Nephron (organoid): ENCODE measurements at regions not wholly inside any gene's neighbourhood (a gene's known extent, or its start where the extent isn't known, plus 50 kb on each side); places are given as distances from the start of the nearest gene placed in this dataset.

Source experiments
- H3K27ac Mint-ChIP-seq, 3 experiments: 2 replicates each; pipeline ENCODE4 v1.8.0; 2020; ENCODE audit warnings: mixed read lengths in 3 of 3, mild to moderate bottlenecking in 2 of 3, moderate library complexity in 1 of 3
- H3K27me3 Mint-ChIP-seq: 2 replicates; pipeline ENCODE4 v1.8.0; 2021; ENCODE audit warnings: low read depth, mild to moderate bottlenecking, moderate library complexity, mixed read lengths
- H3K36me3 Mint-ChIP-seq: 2 replicates; pipeline ENCODE4 v1.8.0; 2020; ENCODE audit warnings: low read depth, mixed read lengths
- H3K4me1 Mint-ChIP-seq: 2 replicates; pipeline ENCODE4 v1.8.0; 2020; ENCODE audit warnings: mixed read lengths
- H3K4me3 Mint-ChIP-seq, 3 experiments: 2 replicates each; pipeline ENCODE4 v1.8.0; 2020; ENCODE audit warnings: mild to moderate bottlenecking in 3 of 3, mixed read lengths in 3 of 3, moderate library complexity in 2 of 3
- H3K9me3 Mint-ChIP-seq: 2 replicates; pipeline ENCODE4 v1.8.0; 2020; ENCODE audit warnings: mixed read lengths
- CTCF ChIP-seq, 3 experiments: fragments of 200-600 bp; sonication (generic); IDR thresholded peaks; one replicate each; pipeline ENCODE4 v1.5.0; 2021; ENCODE audit warnings: antibody characterized with exemption in 3 of 3; ENCODE audit not compliant: unreplicated experiment in 3 of 3

GRCh38 chr10:111249925-111250324 is 173.1 kb downstream of the ADRA2A start:
- no peaks in the 10 kb centered on the region for H3K4me1 Mint-ChIP-seq
- H3K4me3 Mint-ChIP-seq = no peak overlapping the region
- no peak for TF ChIP-seq CTCF (IDR thresholded peaks at IDR 0.05; ENCODE audit: unreplicated experiment in 3 of 3)
- no peak overlapping the region for H3K27ac Mint-ChIP-seq
- peaks cover 3% of the 10 kb centered on the region for H3K9me3 Mint-ChIP-seq
- no peaks in the 10 kb centered on the region for H3K36me3 Mint-ChIP-seq
- peaks cover 14% of the 10 kb centered on the region for H3K27me3 Mint-ChIP-seq

GRCh38 chr10:111261081-111261615 is 184.3 kb downstream of the ADRA2A start:
- Mint-ChIP-seq H3K27ac (no peak overlapping the region), H3K4me3 (no peak overlapping the region), H3K36me3 (no peaks in the 10 kb centered on the region), H3K9me3 (peaks cover 13% of the 10 kb centered on the region), H3K27me3 (peaks cover 8% of the 10 kb centered on the region), H3K4me1 (no peaks in the 10 kb centered on the region)
- no peak for TF ChIP-seq CTCF (IDR thresholded peaks at IDR 0.05; ENCODE audit: unreplicated experiment in 3 of 3)

GRCh38 chr10:111265341-111265740 is 188.5 kb downstream of the ADRA2A start:
- no peak overlapping the region for H3K4me3 Mint-ChIP-seq
- peaks cover 8% of the 10 kb centered on the region for H3K27me3 Mint-ChIP-seq
- peaks cover 13% of the 10 kb centered on the region for H3K9me3 Mint-ChIP-seq
- no peak for TF ChIP-seq CTCF (IDR thresholded peaks at IDR 0.05; ENCODE audit: unreplicated experiment in 3 of 3)
- no peak overlapping the region for H3K27ac Mint-ChIP-seq
- H3K4me1 Mint-ChIP-seq = no peaks in the 10 kb centered on the region
- no peaks in the 10 kb centered on the region for H3K36me3 Mint-ChIP-seq

GRCh38 chr10:111266165-111266564 is 189.3 kb downstream of the ADRA2A start:
- peaks cover 13% of the 10 kb centered on the region for H3K9me3 Mint-ChIP-seq
- H3K27me3 Mint-ChIP-seq = peaks cover 8% of the 10 kb centered on the region
- H3K36me3 Mint-ChIP-seq = no peaks in the 10 kb centered on the region
- H3K4me1 Mint-ChIP-seq = no peaks in the 10 kb centered on the region
- TF ChIP-seq CTCF (IDR thresholded peaks at IDR 0.05; ENCODE audit: unreplicated experiment in 3 of 3) = no peak
- no peak overlapping the region for H3K27ac Mint-ChIP-seq
- no peak overlapping the region for H3K4me3 Mint-ChIP-seq

GRCh38 chr10:111267673-111268072 is 190.8 kb downstream of the ADRA2A start:
- H3K9me3 Mint-ChIP-seq = peaks cover 13% of the 10 kb centered on the region
- no peak for TF ChIP-seq CTCF (IDR thresholded peaks at IDR 0.05; ENCODE audit: unreplicated experiment in 3 of 3)
- no peak overlapping the region for H3K4me3 Mint-ChIP-seq
- H3K36me3 Mint-ChIP-seq = no peaks in the 10 kb centered on the region
- H3K4me1 Mint-ChIP-seq = no peaks in the 10 kb centered on the region
- no peak overlapping the region for H3K27ac Mint-ChIP-seq
- H3K27me3 Mint-ChIP-seq = peaks cover 5% of the 10 kb centered on the region

GRCh38 chr10:111273235-111273634 is 196.4 kb downstream of the ADRA2A start:
- Mint-ChIP-seq H3K9me3 (no peaks in the 10 kb centered on the region), H3K27ac (no peak overlapping the region), H3K4me3 (no peak overlapping the region)

More at GRCh38 chr10:111273235-111273634, 196.4 kb downstream of the ADRA2A start:
- H3K36me3 Mint-ChIP-seq = no peaks in the 10 kb centered on the region
- H3K27me3 Mint-ChIP-seq = peaks cover 21% of the 10 kb centered on the region
- TF ChIP-seq CTCF (IDR thresholded peaks at IDR 0.05; ENCODE audit: unreplicated experiment in 3 of 3) = no peak
- H3K4me1 Mint-ChIP-seq = no peaks in the 10 kb centered on the region
